ENCODE measurements at regions not wholly inside any gene's neighbourhood (a gene's known extent, or its start where the extent isn't known, plus 50 kb on each side); places are given as distances from the start of the nearest gene placed in this dataset.
"Not testable (repeated sequence)": the region's sequence is repeated elsewhere in the genome, so short reads cannot be mapped to it uniquely, and the experiment has no call there.

DNA sequence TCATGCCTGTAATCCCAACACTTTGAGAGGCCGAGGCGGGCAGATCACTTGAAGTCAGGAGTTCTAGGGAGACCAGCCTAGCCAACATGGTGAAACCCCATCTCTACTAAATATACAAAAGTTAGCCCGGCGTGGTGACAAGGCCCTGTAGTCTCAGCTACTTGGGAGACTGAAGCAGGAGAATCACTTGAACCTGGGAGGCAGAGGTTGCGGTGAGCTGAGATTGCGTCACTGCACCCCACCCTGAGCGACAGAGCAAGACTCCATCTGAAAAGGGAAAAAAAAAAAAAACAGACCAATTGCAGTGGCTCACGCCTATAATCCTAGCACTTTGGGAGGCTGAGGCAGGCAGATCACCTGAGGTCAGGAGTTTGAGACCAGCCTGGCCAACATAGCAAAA lies 90.4 kb downstream of the TEX51 start:
- not testable (repeated sequence) for TF ChIP-seq TAF1 (IDR thresholded peaks at IDR 0.05; ENCODE audit: low read depth, low read length); YY1 (IDR thresholded peaks at IDR 0.05; ENCODE audit: low read depth, low read length); RAD21 (IDR thresholded peaks at IDR 0.05 in 1 of 2, conservative IDR thresholded peaks at IDR 0.05 in 1 of 2; ENCODE audit: low read depth in 2 of 2, low read length in 2 of 2); ASH2L (IDR thresholded peaks at IDR 0.05; ENCODE audit: low read length); GABPA (IDR thresholded peaks at IDR 0.05; ENCODE audit: borderline replicate concordance, insufficient read depth, low read length)

Data from H1 (cell line).